Spleen (tissue), 7 donors: ENCODE measurements at regions not wholly inside any gene's neighbourhood (a gene's known extent, or its start where the extent isn't known, plus 50 kb on each side); places are given as distances from the start of the nearest gene placed in this dataset.

Source experiments
- CTCF ChIP-seq, 11 experiments: fragments of 200-600 bp in 7 of 11; fragments of 450-650 bp in 4 of 11; sonication (generic) in 4 of 11; IDR thresholded peaks in 8 of 11; conservative IDR thresholded peaks in 3 of 11; 1 replicate in 7 of 11; 2 replicates in 4 of 11; pipeline versions ENCODE4 v1.4.0 to v1.8.0; 2016 to 2021; ENCODE audit warnings: antibody characterized with exemption in 11 of 11, inconsistent platforms in 4 of 11, mild to moderate bottlenecking in 1 of 11
- POLR2A ChIP-seq, 3 donors: fragments of 450-650 bp; IDR thresholded peaks; one replicate each; pipeline ENCODE4 v1.5.1; 2017; ENCODE audit warnings: antibody characterized with exemption in 3 of 3, mild to moderate bottlenecking in 1 of 3
- donor health status: DM: no; HTN: no; CAD: no; lungs with moderate emphysema.
- donor health status: DM: no; HTN: no; CAD: no.
- donor health status: DM: no; HTN: no; CAD: no.

- TF ChIP-seq CTCF (IDR thresholded peaks at IDR 0.05 in 8 of 11, conservative IDR thresholded peaks at IDR 0.05 in 3 of 11) (no peak), POLR2A (IDR thresholded peaks at IDR 0.05) (no peak)
Measured at GRCh38 chr11:23404225-23405160, 544.2 kb upstream of the CCDC179 start.
